ENCODE measurements at regions not wholly inside any gene's neighbourhood (a gene's known extent, or its start where the extent isn't known, plus 50 kb on each side); places are given as distances from the start of the nearest gene placed in this dataset.
"Not testable (repeated sequence)": the region's sequence is repeated elsewhere in the genome, so short reads cannot be mapped to it uniquely, and the experiment has no call there.

DNA sequence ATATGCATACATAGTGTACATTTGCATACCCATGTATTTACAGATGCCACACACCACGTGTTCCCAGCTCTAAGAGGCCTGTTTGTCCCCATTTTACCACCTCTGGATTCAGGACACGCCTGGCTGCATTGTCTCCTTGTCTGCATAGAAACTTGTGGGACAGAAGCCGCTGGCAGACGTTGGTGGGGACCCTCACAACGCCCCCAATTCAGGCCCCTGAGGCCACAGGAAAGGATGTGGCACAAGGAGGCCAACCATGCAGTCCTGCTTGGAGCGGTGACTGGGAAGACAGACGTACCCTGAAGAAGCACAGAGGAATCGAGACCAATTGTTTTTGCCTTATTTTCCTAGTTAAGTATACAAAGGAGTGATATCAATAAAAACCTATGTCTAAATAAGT is 96.1 kb downstream of the ANKRD10 start:
- Mint-ChIP-seq H3K4me1 (ENCODE audit: low read depth) (peaks cover 21% of the 10 kb centered on the region), H3K4me3 (ENCODE audit: unreplicated experiment) (no peak overlapping the region), H3K9me3 (ENCODE audit: low read depth) (no peaks in the 10 kb centered on the region), H3K27ac (ENCODE audit: unreplicated experiment) (no peak overlapping the region), H3K36me3 (ENCODE audit: low read depth) (no peaks in the 10 kb centered on the region), H3K27me3 (ENCODE audit: low read depth) (no peaks in the 10 kb centered on the region)
- TF ChIP-seq, protein P1, sequence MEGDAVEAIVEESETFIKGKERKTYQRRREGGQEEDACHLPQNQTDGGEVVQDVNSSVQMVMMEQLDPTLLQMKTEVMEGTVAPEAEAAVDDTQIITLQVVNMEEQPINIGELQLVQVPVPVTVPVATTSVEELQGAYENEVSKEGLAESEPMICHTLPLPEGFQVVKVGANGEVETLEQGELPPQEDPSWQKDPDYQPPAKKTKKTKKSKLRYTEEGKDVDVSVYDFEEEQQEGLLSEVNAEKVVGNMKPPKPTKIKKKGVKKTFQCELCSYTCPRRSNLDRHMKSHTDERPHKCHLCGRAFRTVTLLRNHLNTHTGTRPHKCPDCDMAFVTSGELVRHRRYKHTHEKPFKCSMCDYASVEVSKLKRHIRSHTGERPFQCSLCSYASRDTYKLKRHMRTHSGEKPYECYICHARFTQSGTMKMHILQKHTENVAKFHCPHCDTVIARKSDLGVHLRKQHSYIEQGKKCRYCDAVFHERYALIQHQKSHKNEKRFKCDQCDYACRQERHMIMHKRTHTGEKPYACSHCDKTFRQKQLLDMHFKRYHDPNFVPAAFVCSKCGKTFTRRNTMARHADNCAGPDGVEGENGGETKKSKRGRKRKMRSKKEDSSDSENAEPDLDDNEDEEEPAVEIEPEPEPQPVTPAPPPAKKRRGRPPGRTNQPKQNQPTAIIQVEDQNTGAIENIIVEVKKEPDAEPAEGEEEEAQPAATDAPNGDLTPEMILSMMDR (IDR thresholded peaks at IDR 0.05) = no peak
- DNase-seq (ENCODE audit: low spot score) = no peak

DNA sequence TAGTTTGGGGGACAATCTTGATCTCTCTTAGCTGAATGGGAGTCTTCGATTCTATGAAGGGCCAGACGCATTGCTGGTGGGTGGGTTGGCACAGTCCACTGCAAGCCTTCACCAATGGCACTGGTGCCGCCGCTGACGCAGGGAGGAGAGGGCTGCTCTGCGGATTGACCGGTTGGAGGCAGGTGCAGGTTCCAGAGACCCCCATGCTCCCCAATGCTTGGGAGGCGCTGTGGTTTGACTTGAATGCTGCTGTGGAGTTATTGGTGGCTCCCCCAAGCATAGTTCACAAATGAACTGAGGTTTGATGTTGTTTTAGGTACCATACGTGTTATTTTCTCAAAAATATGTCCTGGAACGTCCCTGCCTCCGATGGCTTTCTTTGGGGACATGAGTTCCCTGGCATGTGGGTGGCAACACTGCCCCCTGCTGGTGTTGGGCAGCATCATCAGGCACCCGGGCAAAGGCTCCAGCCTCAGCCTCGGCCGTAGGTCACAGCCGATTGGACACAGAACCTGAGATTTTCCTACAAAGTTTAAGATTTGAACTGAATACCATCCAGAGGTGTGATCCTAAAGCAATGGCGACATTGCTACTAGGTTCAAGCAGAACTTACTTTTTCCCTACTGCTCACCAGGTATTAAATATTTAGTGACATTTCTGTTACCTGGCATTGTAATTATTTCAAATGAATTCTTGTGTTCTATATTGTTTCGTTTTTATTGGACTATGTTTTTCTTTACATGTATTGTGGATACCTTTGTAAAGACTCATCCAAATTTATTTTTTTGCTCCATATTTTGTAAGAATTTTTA is 95.5 kb downstream of the ANKRD10 start:
- DNase-seq (ENCODE audit: low spot score) = no peak
- TF ChIP-seq, protein P1 (IDR thresholded peaks at IDR 0.05) = peak; percentile 99
- Mint-ChIP-seq H3K4me3 (ENCODE audit: unreplicated experiment) (no peak overlapping the region), H3K27ac (ENCODE audit: unreplicated experiment) (no peak overlapping the region), H3K27me3 (ENCODE audit: low read depth) (no peaks in the 10 kb centered on the region), H3K4me1 (ENCODE audit: low read depth) (peaks cover 21% of the 10 kb centered on the region), H3K9me3 (ENCODE audit: low read depth) (no peaks in the 10 kb centered on the region), H3K36me3 (ENCODE audit: low read depth) (no peaks in the 10 kb centered on the region)

- Mint-ChIP-seq H3K9me3 (ENCODE audit: low read depth) (no peaks in the 10 kb centered on the region), H3K36me3 (ENCODE audit: low read depth) (no peaks in the 10 kb centered on the region), H3K27me3 (ENCODE audit: low read depth) (no peaks in the 10 kb centered on the region), H3K4me3 (ENCODE audit: unreplicated experiment) (no peak overlapping the region), H3K4me1 (ENCODE audit: low read depth) (peaks cover 18% of the 10 kb centered on the region), H3K27ac (ENCODE audit: unreplicated experiment) (no peak overlapping the region)
- no peak for DNase-seq (ENCODE audit: low spot score)
- TF ChIP-seq, protein P1 (IDR thresholded peaks at IDR 0.05) = no peak
Measured at GRCh38 chr13:110820322-110820721, 94.5 kb downstream of the ANKRD10 start.

DNA sequence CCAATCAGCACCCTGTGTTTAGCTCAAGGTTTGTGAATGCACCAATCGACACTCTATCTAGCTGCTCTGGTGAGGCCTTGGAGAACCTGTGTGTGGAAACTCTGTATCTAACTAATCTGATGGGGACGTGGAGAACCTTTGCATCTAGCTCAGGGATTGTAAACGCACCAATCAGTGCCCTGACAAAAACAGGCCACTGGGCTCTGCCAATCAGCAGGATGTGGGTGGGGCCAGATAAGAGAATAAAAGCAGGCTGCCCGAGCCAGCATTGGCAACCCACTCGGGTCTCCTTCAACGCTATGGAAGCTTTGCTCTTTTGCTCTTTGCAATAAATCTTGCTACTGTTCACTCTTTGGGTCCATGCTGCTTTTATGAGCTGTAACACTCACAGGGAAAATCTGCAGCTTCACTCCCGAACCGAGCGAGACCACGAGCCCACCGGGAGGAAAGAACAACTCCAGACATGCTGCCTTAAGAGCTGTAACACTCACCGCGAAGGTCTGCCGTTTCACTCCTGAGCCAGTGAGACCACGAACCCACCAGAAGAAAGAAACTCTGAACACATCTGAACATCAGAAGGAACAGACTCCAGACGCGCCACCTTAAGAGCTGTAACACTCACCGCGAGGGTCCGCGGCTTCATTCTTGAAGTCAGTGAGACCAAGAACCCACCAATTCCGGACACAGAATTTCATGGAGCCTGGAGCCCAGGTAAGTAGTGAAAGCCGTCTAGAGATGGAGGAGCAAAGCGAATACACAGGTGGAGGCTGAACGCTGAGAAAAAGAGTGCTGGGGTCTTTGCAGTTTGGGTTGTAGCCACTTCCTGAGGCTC is 92.8 kb downstream of the ANKRD10 start:
- H3K4me3 Mint-ChIP-seq (ENCODE audit: unreplicated experiment); H3K4me1 Mint-ChIP-seq (ENCODE audit: low read depth); DNase-seq (ENCODE audit: low spot score); H3K27me3 Mint-ChIP-seq (ENCODE audit: low read depth); H3K27ac Mint-ChIP-seq (ENCODE audit: unreplicated experiment); H3K36me3 Mint-ChIP-seq (ENCODE audit: low read depth); H3K9me3 Mint-ChIP-seq (ENCODE audit: low read depth): not testable (repeated sequence)

- no peak for DNase-seq (ENCODE audit: low spot score)
- H3K4me1 Mint-ChIP-seq (ENCODE audit: low read depth) = peaks cover 6% of the 10 kb centered on the region
- TF ChIP-seq, protein P1 (IDR thresholded peaks at IDR 0.05) = no peak
- no peak overlapping the region for H3K4me3 Mint-ChIP-seq (ENCODE audit: unreplicated experiment)
- no peaks in the 10 kb centered on the region for H3K36me3 Mint-ChIP-seq (ENCODE audit: low read depth)
- no peaks in the 10 kb centered on the region for H3K9me3 Mint-ChIP-seq (ENCODE audit: low read depth)
- H3K27me3 Mint-ChIP-seq (ENCODE audit: low read depth) = no peaks in the 10 kb centered on the region
- no peak overlapping the region for H3K27ac Mint-ChIP-seq (ENCODE audit: unreplicated experiment)
Measured at GRCh38 chr13:110822669-110822945, 92.3 kb downstream of the ANKRD10 start.

Data from chondrocyte (in vitro differentiated cells).